MM.1S (cell line): ENCODE measurements at regions not wholly inside any gene's neighbourhood (a gene's known extent, or its start where the extent isn't known, plus 50 kb on each side); places are given as distances from the start of the nearest gene placed in this dataset.

ENCODE experiments used
- EZH2 ChIP-seq: fragments of 300-600 bp; sonication (generic); optimal IDR thresholded peaks from 2 replicates; pipeline ENCODE3; 2017; ENCODE audit warnings: low read depth, mild to moderate bottlenecking, antibody characterized with exemption, low read length, mixed read lengths
- TF ChIP-seq, protein P1 (sequence below): fragments of 300-600 bp; sonication (generic); IDR thresholded peaks from 2 replicates; pipeline ENCODE4 v1.5.1; 2016; ENCODE audit warnings: antibody characterized with exemption, low read length, mixed read lengths

DNA sequence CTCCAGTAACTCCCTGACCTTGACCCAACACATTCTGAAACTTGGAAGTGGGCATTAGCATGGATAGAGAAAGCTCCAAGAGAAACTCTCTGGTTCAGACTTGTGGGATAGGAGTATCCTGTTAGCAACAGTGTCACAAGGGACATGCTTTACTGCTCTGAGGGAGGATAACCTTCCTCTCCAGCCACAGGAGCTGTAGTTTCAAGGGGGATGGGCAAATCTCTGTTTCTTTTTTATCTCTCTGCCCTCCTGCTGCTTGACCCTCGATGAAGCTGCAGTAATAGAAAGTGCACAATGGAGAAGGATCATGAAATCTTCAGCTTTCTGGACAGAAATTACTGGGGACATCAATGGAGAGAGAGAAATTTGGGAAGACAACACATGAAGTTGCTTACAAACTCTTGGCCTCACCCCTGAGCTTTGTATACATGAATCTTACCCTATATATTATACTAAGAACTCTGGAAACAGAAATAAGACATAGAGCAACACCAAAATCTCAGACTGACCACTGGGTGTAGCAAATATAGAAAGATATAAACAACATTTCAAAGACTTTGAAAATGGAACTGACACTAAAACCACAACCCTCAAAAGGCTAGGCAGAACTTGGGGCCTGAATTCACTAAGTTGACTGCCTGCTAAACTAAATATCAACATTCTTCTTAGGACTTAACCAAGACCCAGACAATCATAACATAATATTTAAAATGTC is 471.0 kb upstream of the MEF2C start:
- TF ChIP-seq EZH2: no peak
- TF ChIP-seq, protein P1, sequence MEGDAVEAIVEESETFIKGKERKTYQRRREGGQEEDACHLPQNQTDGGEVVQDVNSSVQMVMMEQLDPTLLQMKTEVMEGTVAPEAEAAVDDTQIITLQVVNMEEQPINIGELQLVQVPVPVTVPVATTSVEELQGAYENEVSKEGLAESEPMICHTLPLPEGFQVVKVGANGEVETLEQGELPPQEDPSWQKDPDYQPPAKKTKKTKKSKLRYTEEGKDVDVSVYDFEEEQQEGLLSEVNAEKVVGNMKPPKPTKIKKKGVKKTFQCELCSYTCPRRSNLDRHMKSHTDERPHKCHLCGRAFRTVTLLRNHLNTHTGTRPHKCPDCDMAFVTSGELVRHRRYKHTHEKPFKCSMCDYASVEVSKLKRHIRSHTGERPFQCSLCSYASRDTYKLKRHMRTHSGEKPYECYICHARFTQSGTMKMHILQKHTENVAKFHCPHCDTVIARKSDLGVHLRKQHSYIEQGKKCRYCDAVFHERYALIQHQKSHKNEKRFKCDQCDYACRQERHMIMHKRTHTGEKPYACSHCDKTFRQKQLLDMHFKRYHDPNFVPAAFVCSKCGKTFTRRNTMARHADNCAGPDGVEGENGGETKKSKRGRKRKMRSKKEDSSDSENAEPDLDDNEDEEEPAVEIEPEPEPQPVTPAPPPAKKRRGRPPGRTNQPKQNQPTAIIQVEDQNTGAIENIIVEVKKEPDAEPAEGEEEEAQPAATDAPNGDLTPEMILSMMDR: 0 out of 2 replicates have a peak, but pooled peaks have one; percentile 7
